ENCODE measurements at regions not wholly inside any gene's neighbourhood (a gene's known extent, or its start where the extent isn't known, plus 50 kb on each side); places are given as distances from the start of the nearest gene placed in this dataset.

DNA sequence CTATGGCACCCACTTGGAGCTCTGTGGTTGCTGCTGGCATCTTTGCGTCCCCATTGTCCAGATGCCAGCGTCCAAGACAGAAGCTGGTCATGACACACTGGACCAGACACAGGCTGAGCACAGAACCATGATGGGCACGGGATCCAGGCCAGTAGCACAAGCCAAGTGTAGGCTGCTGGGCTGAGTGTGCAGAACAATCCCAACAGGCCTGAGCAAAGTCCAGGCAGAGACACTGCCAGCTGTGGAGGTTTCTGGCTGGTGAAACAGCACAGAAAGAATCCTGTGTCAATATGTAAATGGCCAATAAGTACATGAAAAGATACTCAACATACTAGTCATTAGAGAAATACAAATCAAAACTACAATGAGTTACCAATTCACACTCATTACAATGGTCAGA is 705.4 kb downstream of the METTL4 start:
- DNase-seq (ENCODE audit: low spot score): no peak
- TF ChIP-seq, protein P1, sequence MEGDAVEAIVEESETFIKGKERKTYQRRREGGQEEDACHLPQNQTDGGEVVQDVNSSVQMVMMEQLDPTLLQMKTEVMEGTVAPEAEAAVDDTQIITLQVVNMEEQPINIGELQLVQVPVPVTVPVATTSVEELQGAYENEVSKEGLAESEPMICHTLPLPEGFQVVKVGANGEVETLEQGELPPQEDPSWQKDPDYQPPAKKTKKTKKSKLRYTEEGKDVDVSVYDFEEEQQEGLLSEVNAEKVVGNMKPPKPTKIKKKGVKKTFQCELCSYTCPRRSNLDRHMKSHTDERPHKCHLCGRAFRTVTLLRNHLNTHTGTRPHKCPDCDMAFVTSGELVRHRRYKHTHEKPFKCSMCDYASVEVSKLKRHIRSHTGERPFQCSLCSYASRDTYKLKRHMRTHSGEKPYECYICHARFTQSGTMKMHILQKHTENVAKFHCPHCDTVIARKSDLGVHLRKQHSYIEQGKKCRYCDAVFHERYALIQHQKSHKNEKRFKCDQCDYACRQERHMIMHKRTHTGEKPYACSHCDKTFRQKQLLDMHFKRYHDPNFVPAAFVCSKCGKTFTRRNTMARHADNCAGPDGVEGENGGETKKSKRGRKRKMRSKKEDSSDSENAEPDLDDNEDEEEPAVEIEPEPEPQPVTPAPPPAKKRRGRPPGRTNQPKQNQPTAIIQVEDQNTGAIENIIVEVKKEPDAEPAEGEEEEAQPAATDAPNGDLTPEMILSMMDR (IDR thresholded peaks at IDR 0.05; ENCODE audit: borderline replicate concordance, control extremely low read depth, extremely low read depth, insufficient read depth, missing control alignments): no peak
- in situ Hi-C loops (cut with MboI; ENCODE audit: low sequenced_read_pairs, unreplicated experiment): no loop called here

DNA sequence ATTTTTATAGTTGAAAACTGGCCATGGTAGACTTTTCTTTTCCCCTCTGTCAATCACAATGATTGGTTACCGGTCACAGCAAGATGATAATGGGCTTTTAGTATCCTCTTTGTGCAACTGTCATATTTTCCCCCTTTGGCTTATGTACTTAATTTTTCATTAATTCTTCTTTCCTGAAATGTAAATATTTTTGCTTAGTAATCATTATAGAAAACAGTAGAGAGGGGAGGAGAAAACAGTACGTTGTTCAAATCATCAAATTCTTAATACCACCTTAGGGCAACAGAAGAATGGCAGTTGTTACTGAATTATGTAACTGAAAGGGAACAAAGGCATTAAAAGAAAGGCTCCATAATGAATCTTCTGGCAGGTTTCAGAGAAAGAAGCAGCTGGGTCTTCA is 699.0 kb downstream of the METTL4 start:
- TF ChIP-seq, protein P1 (IDR thresholded peaks at IDR 0.05; ENCODE audit: borderline replicate concordance, control extremely low read depth, extremely low read depth, insufficient read depth, missing control alignments): no peak
- in situ Hi-C loops (cut with MboI; ENCODE audit: low sequenced_read_pairs, unreplicated experiment): no loop called here
- no peak for DNase-seq (ENCODE audit: low spot score)

DNA sequence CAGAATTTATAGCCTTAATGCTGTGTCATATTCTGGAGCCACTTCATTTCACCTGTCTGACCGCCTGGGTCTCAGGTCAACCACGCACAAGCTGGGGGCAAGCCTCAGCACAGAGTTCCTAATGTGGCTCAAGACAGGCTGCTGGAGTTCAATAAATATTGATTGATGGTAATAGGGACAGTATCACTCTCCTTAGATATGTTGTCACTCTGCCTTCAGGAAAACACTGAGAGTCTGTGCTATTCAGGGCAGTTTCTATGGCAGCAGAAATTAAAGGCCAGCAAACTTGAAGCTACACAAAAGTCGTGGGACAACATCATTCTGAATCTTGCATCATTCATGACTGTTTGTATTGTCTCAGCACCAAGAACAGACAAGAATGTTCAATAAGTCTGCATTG is 696.1 kb downstream of the METTL4 start:
- TF ChIP-seq, protein P1 (IDR thresholded peaks at IDR 0.05; ENCODE audit: borderline replicate concordance, control extremely low read depth, extremely low read depth, insufficient read depth, missing control alignments): no peak
- in situ Hi-C loops (cut with MboI; ENCODE audit: low sequenced_read_pairs, unreplicated experiment): no loop called here

DNA sequence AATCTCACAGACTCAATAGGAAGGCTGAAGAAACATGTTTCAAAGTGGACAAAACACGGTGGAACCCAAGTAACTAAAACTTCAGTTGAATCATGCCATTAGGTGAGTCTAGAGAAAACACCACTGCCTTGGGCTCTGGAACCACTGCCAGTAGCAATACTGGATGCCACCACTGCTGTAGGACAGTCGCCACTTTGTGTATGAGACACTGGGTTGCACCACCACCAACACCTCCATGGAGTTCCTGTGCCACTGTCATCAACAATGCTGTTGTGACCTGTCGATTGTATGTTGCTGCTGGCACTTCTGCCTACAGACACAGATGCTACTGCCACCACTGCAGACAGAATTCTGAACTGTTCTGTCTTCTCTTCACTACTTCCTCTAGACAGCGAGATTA is 686.7 kb downstream of the METTL4 start:
- TF ChIP-seq, protein P1 (IDR thresholded peaks at IDR 0.05; ENCODE audit: borderline replicate concordance, control extremely low read depth, extremely low read depth, insufficient read depth, missing control alignments): no peak
- DNase-seq (ENCODE audit: low spot score): no peak
- in situ Hi-C loops (cut with MboI; ENCODE audit: low sequenced_read_pairs, unreplicated experiment): no loop called here

More for the DNA sequence above, 696.1 kb downstream of the METTL4 start:
- no peak for DNase-seq (ENCODE audit: low spot score)

DNA sequence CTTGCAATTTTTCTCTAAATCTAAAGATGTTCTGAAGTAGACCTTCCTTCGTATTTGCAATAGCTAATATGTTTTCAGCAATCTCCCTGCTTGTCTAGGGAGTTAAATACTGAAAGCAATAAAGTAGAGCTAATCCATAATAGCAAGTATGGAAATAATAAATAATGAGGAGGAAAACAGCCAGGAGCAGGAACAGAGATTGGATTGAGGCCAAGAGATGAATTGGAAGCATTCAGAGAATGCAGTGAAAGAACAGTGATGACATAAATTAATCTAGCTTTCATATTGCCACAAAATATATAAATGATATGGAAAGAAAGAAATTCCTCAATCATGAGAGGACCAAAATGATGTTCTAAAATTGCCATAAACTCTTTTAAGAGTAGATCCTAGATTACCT is 679.7 kb downstream of the METTL4 start:
- DNase-seq (ENCODE audit: low spot score): no peak
- TF ChIP-seq, protein P1 (IDR thresholded peaks at IDR 0.05; ENCODE audit: borderline replicate concordance, control extremely low read depth, extremely low read depth, insufficient read depth, missing control alignments): no peak
- in situ Hi-C loops (cut with MboI; ENCODE audit: low sequenced_read_pairs, unreplicated experiment): no loop called here

DNA sequence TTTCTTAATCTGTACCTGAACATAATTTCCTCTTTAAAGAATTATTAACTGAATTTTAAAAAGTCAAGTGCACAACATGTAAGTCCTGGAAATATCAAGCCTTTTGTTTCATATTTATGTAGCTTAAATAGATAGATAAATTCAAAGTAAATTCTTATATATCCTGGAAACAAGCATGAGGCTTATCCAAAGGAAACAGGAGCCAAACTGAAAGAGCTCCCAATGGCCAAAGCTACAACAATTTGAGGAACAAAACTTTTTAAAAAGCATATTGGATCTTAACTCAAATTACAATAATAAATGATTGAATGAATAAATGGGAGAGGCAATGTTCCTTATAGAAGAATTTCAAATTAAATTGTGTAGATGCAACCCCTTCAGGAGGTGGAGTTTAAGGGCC is 679.1 kb downstream of the METTL4 start:
- in situ Hi-C loops (cut with MboI; ENCODE audit: low sequenced_read_pairs, unreplicated experiment): no loop called here

More for the DNA sequence above, 679.1 kb downstream of the METTL4 start:
- TF ChIP-seq, protein P1 (IDR thresholded peaks at IDR 0.05; ENCODE audit: borderline replicate concordance, control extremely low read depth, extremely low read depth, insufficient read depth, missing control alignments): no peak
- DNase-seq (ENCODE audit: low spot score): no peak
